ENCODE measurements at regions not wholly inside any gene's neighbourhood (a gene's known extent, or its start where the extent isn't known, plus 50 kb on each side); places are given as distances from the start of the nearest gene placed in this dataset.

DNA sequence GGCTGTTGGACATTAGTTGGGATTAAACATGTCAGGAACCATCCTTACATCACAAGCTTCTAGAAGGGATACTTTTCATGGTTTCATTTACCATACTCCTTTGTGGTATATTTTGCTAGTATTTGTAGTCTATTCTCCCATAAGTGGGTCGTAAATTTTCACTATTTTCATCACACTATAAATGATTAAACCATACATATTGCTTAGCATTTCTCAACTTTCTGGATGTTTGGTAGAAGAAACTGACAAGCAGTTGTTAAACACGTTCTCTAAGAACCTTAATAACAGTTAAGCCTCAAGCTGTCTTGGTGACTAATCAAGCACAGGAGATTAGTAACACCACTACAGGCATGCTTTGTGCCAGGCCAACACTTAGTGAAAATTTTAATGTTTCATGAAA is 375.5 kb downstream of the NAF1 start:
- TF ChIP-seq POLR2AphosphoS5 (IDR thresholded peaks at IDR 0.05; ENCODE audit: borderline replicate concordance, low read depth, low read length), result no peak
- no peak for TF ChIP-seq EZH2 (IDR thresholded peaks at IDR 0.05)

Measured in SK-N-MC (cell line).